ENCODE measurements at regions not wholly inside any gene's neighbourhood (a gene's known extent, or its start where the extent isn't known, plus 50 kb on each side); places are given as distances from the start of the nearest gene placed in this dataset.

DNA sequence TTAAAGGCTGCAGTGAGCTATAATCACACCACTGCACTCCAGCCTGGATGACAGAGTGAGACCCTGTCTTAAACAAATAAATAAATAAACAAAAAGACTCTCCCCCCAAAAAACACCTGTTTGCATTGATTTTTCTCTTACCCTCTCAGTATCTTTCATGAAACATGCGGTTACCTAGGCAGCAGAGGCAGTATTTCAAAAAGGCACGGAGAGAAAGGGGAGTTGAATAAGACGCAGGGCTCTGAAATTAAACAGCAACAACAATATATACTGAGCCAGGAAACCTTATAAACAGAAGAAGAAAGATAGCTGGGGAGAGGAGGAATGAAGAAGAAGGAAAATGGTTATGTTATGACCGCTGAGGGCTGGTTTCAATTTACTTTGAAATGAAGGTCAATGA is 277.6 kb downstream of the BTG1 start:
- DNase-seq (ENCODE audit: low read depth in 4 of 4, low spot score in 2 of 4), result no peak

DNA sequence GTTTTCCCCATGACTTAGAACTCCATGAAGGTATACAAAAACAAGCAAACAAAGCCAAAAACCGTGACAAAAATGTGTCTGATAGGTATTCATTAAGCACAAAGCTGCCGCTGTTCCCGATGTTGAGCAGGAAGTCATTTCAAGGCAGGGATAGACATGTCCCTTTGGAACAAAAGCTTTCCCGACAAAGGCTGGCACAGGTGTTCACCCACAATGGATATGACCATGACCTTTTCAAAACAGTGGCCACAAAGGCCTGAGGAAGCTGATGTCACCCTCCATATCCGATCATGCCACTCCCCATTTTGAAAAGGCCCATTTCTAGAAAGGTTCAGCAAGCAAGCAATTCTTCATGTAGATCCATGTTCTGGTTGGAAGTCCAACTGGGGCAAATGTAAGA is 279.1 kb downstream of the BTG1 start:
- DNase-seq (ENCODE audit: low read depth in 4 of 4, low spot score in 2 of 4), result no peak

DNA sequence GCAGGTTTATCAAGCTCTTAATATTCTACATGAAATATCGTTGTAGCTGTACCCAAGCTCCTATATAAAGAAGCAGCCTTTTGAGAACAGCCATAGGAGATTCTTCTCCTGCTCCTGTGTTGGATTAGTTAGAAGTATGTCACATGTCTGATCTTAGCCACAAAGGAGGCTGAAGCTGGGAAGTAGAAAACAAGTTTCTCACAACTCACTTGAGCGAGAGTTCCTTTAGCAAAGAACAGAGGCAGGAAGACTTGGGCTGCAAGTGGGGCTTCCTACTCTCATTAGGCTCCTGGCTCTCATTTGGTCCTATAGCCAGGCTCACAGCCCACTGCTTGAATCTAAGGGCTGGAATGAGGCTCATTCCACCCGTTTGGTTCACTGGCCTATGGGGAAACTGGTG is 281.9 kb downstream of the BTG1 start:
- DNase-seq (ENCODE audit: low read depth in 4 of 4, low spot score in 2 of 4), result no peak

DNA sequence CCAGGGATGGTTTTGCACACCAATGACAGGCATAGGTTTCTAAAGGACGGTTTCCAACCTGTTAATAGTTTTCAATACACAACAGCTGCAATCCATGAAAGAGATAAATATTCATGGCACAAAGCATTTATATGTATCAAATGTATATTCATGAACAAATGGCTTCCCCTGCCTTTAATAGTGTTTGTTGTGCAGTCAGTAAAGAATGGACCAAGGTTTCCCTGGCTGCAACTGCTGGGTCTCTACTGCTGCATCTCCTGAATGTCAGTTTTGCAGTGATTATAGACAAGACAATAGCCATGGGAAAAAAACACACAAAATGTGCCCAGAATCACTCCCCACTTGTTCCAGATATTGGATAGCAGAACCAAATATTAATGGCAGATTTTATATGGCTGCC is 284.1 kb downstream of the BTG1 start:
- DNase-seq (ENCODE audit: low read depth in 4 of 4, low spot score in 2 of 4), result no peak

DNA sequence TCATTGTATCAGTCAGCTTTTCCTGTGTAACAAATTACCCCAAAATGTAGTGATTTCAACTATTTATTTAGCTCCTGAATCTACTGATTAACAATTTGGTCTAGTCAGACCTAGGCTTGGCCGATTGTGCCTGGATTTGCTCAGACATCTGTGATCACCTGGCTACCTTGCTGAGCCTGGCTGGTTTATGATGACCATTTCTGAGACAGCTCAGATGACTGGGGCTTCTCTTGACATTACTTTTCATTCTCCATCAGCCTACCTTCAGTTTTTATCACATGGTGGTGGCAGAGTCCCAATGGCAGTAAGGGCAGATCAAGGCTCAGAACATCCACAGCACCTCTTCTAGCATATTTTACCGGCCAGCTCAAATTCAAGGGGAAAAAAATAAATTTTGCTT is 286.3 kb downstream of the BTG1 start:
- no peak for DNase-seq (ENCODE audit: low read depth in 4 of 4, low spot score in 2 of 4)

DNA sequence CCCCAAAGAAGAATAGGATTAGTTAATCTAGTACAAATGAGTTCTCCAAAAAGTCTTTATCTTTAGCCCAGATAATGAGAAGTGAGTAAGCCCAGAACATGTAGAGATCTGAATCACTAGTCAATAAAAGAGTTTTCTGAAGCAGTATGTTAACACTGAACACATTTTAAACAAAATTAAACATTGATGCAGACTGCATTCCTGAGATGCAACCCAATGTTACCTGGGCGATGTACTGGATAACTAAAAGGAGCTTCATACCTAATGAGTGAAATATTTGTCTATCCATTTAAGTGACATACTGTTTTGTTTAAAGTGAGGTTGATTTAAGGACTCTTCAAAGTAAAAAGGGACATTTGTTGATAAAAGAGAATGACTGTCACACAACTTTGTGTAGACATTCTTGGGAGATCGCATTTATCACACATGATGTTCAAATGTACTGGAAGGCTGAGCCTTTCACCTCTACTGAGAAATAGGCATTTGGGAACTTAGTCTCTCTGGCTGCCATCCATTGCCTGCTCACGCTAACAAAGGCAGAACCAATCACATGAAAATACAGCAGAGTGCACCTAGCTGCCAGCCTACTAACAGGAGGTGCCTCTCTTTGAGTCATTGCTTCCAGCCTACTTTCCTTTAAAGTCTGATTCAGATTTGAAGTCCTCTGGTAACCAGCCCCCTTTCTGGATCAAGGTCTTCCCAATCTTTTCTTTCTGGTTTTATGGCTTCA is 287.7 kb downstream of the BTG1 start:
- DNase-seq (ENCODE audit: low read depth in 4 of 4, low spot score in 2 of 4), result no peak

DNA sequence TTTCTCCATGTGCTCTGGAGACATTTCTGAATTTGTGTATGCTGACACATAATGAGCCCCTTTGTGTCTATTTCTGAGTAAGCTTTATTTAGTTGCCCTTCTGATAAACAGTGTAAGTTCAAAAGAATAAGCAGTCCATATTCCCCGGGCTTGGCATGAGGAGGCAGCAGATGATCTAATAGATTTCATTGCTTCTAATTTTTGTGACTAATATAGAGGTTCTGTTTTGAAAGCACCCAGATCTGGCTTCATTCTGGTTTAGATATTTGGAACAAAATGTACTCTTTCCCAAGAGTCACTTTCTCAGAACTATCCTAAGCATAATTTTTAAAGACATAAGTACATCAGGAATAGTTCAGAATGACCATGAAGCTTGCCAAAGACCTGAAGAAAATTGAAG is 290.9 kb downstream of the BTG1 start:
- DNase-seq (ENCODE audit: low read depth in 4 of 4, low spot score in 2 of 4), result no peak

DNA sequence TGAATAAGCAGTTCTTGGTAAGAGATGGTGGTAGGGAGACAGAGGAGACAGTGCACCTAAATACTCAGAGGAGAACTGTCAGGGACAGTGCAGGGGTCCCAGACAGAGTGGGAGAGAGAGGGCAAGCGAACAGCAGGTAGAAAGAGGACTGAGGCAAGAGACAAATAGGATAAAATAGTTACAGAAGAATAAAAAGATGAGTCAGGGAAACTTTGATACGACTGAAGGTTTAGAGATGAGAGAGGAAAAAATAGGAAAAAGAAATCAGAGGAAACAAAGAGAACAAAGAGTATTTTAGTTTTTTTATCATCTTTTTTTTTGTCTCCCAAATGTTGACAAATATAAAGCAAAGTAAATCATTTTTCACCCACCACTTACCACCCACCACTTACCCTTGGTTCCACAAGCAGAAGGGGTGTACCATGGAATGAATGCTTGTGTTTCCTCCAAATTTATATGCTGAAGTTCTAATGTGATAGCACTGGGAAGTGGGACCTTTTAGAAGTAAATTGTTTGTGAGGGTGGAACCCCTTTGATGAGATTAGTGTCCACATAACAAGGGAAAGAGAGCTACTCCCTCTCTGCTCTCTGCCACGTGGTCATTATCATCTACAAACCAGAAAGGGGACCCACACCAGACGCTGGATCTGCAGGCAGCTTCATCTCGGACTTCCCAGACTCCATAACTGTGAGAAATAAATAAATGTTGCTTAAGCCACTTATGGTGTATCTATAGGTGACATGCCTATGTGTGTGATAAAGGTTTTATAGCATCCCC is 292.1 kb downstream of the BTG1 start:
- DNase-seq (ENCODE audit: low read depth in 4 of 4, low spot score in 2 of 4), result no peak

DNA sequence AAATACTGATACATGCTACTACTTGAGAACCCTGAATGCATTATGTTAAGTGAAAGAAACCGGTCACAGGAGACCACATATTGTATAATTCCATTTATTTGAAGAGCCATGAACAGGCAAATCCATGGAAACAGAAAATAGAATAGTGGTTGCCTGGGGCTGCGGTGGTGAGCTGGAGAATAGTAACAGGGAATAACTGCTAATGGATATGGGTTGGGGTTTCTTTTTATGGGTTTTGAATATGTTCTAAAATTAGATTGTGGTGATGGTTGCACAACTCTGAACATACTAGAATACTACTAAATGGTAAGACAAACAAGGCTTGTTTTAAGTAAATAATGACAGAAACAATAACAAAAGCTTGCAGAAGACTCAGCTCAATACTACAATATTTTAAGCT is 293.0 kb downstream of the BTG1 start:
- no peak for DNase-seq (ENCODE audit: low read depth in 4 of 4, low spot score in 2 of 4)

DNA sequence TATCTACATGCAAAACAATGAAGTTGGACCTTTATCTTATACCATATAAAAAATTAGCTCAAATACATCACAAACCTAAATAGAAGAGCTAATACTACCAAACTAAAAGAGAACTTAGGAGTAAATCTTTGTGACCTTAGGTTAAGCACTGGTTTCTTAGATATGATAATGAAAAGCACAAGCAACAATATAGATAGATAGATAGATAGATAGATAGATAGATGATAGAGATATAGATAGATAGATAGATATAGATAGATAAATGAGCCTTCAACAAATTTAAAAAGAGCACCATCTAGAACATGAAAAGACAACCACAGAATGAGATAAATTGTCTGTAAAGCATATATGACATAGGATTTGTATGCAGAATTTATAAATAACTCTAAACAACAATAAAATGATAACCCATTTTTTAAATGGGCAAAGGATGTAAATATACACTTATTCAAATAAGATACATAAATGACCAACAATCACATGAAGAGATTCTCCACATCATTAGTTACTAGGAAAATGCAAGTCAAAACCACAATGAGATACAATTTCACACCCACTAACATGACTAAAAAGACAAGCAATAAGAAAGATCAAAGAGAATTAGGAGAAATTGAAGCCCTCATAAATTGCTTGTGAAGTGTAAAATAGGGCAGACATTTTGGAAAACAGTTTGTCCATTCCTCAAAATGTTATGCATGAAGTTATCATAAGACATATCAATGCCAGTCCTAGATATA is 293.7 kb downstream of the BTG1 start:
- DNase-seq (ENCODE audit: low read depth in 4 of 4, low spot score in 2 of 4), result no peak

DNA sequence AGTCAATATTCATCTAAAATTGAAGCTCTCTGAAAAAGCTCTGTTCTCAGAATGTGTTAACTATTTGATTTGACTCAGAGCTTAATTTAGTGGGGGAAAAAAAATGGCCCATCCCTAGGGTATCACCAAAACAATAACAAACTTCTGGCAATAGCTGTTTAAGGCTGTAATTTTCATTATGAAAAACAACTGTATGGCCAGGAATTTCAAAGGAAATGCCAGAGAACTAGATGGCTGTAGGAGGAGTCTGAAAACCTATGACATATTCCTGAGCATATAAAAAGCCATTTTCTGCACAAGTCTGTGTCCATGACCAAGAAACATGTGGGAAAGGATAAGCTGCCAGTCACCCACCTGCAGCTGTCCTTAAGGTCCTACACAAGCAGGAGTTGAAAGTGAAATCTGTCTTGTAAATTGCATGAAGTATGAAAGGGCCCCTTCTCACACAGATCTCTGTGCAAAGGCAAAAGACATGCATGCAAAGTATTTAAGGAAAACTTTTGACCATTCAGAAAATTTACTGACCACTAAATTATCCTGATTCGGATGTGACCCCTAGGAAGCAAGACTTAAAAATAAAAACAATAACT is 299.1 kb downstream of the BTG1 start:
- DNase-seq (ENCODE audit: low read depth in 4 of 4, low spot score in 2 of 4), result no peak

DNA sequence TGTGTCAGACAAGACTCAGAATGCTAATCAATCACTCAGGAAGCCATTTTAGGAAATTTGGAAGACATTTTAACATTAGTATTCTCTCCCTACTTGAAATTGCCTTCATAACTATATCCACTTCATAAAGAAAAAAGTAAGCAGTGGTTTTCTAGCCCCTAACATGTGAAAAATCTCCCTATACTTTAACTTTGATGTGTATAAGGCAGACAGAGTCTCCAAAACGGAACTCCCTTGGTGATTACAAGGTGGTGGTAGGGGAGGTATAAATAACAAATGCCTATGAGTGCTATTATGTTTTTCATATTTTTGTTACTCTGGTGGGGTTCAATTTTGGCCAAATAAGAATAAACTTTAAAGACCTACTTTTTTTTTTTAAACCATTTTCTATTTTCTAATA is 300.3 kb downstream of the BTG1 start:
- DNase-seq (ENCODE audit: low read depth in 4 of 4, low spot score in 2 of 4), result no peak

DNA sequence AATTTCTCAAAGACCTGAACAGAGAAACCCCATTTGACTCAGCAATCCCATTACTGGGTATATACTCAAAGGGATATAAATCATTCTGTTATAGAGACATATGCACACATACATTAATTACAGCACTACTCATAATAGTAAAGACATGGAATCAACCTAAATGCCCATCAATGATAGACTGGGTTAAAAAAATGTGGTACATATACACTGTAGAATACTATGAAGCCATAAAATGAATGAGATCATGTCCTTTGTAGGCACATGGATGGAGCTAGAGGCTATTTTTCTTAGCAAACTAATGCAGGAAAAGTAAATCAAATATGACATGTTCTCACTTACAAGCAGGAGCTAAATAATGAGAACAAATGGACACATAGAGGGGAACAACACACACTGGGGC is 303.8 kb downstream of the BTG1 start:
- DNase-seq (ENCODE audit: low read depth in 4 of 4, low spot score in 2 of 4), result no peak

DNA sequence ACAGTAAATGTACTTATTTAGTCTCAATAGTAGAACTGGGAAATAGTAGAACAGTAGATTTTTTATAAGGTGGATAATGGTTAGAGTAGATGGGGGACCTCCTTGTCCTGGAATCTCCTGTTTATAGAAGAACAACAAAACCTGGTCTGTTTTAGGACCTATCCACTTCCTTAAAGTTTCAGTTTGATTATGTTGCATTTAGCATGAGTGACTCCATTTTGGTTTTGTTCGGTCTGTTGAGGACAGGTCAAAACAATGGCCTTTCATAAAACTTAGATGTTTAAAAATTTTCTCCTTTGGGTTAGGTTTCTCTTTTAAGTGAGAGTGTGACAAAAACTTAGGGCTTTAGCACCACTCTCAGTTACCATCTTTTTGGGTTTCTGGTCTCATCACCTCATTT is 308.9 kb downstream of the BTG1 start:
- DNase-seq (ENCODE audit: low read depth in 4 of 4, low spot score in 2 of 4), result no peak

DNA sequence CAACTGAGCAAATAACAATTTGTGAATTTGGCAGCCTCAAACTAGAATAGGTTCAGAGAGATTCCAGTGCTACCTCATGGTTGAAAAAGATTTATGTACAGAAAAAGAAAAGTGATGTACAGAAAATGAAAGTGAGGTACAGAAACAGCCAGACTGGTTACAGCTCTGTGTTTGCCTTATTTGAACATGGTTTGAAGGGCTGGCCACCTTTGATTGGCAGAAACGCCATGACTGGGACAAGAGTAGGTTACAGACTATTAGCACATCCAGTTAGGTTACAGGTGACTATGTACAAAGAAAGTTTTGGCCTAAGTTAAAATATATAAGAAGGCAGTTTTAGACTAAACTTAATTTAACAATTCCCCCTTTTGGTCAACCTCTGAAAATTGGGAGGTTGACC is 309.4 kb downstream of the BTG1 start:
- DNase-seq (ENCODE audit: low read depth in 4 of 4, low spot score in 2 of 4), result no peak

DNA sequence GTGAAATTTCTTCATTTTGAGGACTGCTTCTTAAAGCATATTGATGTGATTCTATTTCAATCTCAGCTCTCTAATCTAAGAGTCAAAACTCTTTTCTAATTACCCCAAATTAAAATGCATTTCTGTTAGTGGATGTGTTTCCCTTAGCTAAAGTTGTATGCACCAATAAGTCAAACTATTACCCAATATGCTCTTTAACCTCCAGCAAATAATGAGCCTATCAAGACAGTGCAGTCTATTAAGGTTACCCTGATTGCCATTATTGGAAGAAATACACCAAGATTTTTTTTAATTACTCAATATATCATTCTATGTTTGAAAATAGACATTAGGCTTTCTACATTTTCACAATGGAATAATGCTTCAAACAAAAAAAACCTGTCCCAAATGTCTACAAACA is 310.0 kb downstream of the BTG1 start:
- no peak for DNase-seq (ENCODE audit: low read depth in 4 of 4, low spot score in 2 of 4)

DNA sequence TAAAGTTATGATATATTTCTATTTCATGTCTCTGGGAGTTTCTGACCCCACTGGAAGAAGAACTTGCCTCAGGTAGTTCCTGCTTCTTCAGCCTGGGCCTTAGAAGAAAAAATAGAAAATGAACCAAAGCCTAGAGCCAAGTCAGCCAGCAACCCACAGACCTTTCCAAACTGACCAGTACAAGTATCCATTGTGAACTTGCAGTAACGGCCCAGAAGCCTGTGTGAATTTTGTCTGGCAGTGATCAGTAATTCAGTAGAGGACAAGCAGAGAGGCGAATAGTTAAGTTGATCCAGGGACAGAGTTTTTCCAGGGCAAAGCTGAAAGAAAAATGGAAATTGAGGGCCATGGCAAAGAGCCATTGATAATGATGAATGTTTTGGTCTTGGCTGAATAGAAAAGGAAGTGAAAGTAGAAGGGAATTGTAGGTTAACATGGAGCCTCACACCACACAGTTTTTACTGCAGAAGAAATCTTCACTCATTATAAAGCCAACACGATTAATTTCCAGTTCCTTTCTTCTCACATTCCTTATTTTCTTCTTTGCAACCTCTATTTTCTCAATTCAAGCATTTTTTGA is 311.8 kb downstream of the BTG1 start:
- no peak for DNase-seq (ENCODE audit: low read depth in 4 of 4, low spot score in 2 of 4)

DNA sequence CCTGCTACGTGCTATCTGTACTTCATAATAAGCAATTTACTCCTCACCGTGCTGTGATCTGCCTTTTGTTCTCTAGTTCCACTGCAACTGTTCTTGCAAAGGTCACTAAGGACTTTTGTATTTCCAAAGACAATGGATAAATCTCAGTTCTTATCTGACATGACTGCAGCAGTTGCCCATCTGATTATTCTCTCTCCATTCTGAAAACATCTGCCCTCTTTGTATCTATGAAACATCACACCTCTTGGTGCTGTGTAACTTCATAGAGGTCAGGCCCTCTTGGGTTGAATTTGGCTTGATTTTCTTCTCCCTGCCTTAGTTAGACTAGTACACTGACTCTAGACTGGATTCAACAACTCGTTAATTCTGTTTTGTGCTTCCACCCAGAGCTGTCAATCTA is 319.6 kb downstream of the BTG1 start:
- DNase-seq (ENCODE audit: low read depth in 4 of 4, low spot score in 2 of 4), result no peak

DNA sequence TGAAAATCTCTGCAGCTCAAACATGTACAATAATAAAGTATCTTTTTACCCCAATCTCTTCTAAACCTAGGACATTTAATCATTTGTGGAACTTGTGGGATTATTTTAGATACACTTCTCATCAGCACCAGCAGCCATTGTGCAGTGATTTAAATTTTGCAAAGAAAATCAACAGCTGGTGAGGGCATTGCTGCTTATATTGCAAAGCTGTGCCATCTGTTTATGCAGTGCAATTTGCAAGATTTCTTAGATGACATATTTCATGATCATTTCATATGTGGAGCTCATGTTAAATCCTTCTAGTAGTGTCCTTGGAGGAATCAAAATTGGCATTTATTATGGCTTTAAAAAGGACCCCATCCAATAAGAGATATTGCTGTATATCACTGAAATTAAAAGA is 320.7 kb downstream of the BTG1 start:
- no peak for DNase-seq (ENCODE audit: low read depth in 4 of 4, low spot score in 2 of 4)

DNA sequence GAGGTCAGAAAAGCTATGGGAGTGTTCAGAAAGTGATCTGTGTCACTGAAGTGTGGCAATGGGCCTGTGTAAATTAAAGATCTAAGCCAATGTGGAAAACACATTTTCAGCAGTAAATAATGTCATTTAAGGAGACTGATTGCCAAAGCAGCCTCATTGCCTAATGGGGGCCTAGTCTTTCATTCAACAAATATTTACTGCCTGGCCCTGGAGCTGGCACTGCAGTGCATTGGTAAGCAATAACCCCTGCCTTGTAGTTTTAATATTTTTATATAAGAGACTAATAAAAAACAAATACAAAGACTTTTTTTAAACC is 326.6 kb downstream of the BTG1 start:
- DNase-seq (ENCODE audit: low read depth in 4 of 4, low spot score in 2 of 4), result no peak
